Naive thymus-derived CD8-positive, alpha-beta T cell (primary cell): ENCODE measurements at regions not wholly inside any gene's neighbourhood (a gene's known extent, or its start where the extent isn't known, plus 50 kb on each side); places are given as distances from the start of the nearest gene placed in this dataset.

Source experiments
- ATAC-seq, 2 donors: fragments of 150-1000 bp; cut with Tn5 transposase in 1 of 2; sonication (Bioruptor Pico), chemical (Tn5 transposase) in 1 of 2; 1 replicate in 1 of 2; 2 replicates in 1 of 2; pipeline ENCODE4 v1.10.0; 2021; ENCODE audit warnings: mild to moderate bottlenecking in 2 of 2, moderate library complexity in 2 of 2
- POLR2A ChIA-PET: fragments of 350-600 bp; sonication (Branson Sonifier 250); formaldehyde crosslinking; loops from one replicate; lab custom pipeline; 2021; ENCODE audit warnings: antibody characterized with exemption; lab: Charles Lee
- DNase-seq, 10 donors: peaks; one replicate each; pipeline versions ENCODE4 v3.0.0 to v3.0.0-alpha.2; 2020 to 2022
- H3K27ac Mint-ChIP-seq, 10 donors: one replicate each; pipeline ENCODE4 v1.8.0; 2020 to 2022; ENCODE audit warnings: mild to moderate bottlenecking in 10 of 10, mixed read lengths in 10 of 10, moderate library complexity in 4 of 10, inconsistent platforms in 1 of 10
- H3K27me3 Mint-ChIP-seq, 5 donors: one replicate each; pipeline ENCODE4 v1.8.0; 2021 to 2022; ENCODE audit warnings: mixed read lengths in 5 of 5
- H3K36me3 Mint-ChIP-seq, 3 donors: one replicate each; pipeline ENCODE4 v1.8.0; 2020 to 2022; ENCODE audit warnings: mixed read lengths in 3 of 3, mild to moderate bottlenecking in 2 of 3, inconsistent platforms in 1 of 3
- H3K4me1 Mint-ChIP-seq, 4 donors: one replicate each; pipeline ENCODE4 v1.8.0; 2021 to 2022; ENCODE audit warnings: mixed read lengths in 4 of 4
- H3K4me3 Mint-ChIP-seq, 10 donors: one replicate each; pipeline ENCODE4 v1.8.0; 2020 to 2022; ENCODE audit warnings: mild to moderate bottlenecking in 10 of 10, mixed read lengths in 10 of 10, moderate library complexity in 6 of 10, inconsistent platforms in 1 of 10
- H3K9me3 Mint-ChIP-seq, 9 donors: one replicate each; pipeline ENCODE4 v1.8.0; 2020 to 2022; ENCODE audit warnings: mixed read lengths in 9 of 9, mild to moderate bottlenecking in 3 of 9, inconsistent platforms in 1 of 9, moderate library complexity in 1 of 9

GRCh38 chr7:124086843-124087242 is 54.0 kb upstream of the TMEM229A start:
- no peak overlapping the region for H3K27ac Mint-ChIP-seq
- DNase-seq (no peak), ATAC-seq (no peak)
- no peak overlapping the region for H3K4me3 Mint-ChIP-seq
- POLR2A ChIA-PET, result no interaction called here
- H3K36me3 Mint-ChIP-seq, result no peaks in the 10 kb centered on the region
- peaks cover 0 to 7% (median 0%) of the 10 kb centered on the region in 9 donors for H3K9me3 Mint-ChIP-seq
- H3K27me3 Mint-ChIP-seq, result peaks cover 0 to 9% (median 1%) of the 10 kb centered on the region in 5 donors
- H3K4me1 Mint-ChIP-seq, result no peaks in the 10 kb centered on the region

- H3K9me3 Mint-ChIP-seq, result peaks cover 0 to 7% (median 0%) of the 10 kb centered on the region in 9 donors
- no peak overlapping the region for H3K4me3 Mint-ChIP-seq
- POLR2A ChIA-PET, result no interaction called here
- no peaks in the 10 kb centered on the region for H3K4me1 Mint-ChIP-seq
- peaks cover 0 to 9% (median 1%) of the 10 kb centered on the region in 5 donors for H3K27me3 Mint-ChIP-seq
- no peak overlapping the region for H3K27ac Mint-ChIP-seq
- no peak for ATAC-seq
- DNase-seq, result no peak
- H3K36me3 Mint-ChIP-seq, result no peaks in the 10 kb centered on the region
Observed at GRCh38 chr7:124085179-124085578, 52.3 kb upstream of the TMEM229A start.

GRCh38 chr7:124084024-124084423 is 51.2 kb upstream of the TMEM229A start:
- Mint-ChIP-seq H3K27me3 (peaks cover 0 to 9% (median 1%) of the 10 kb centered on the region in 5 donors), H3K4me1 (no peaks in the 10 kb centered on the region), H3K9me3 (peaks cover 0 to 7% (median 0%) of the 10 kb centered on the region in 9 donors), H3K27ac (no peak overlapping the region), H3K36me3 (no peaks in the 10 kb centered on the region), H3K4me3 (no peak overlapping the region)
- POLR2A ChIA-PET, result no interaction called here
- DNase-seq, result no peak
- no peak for ATAC-seq
